ENCODE measurements at regions not wholly inside any gene's neighbourhood (a gene's known extent, or its start where the extent isn't known, plus 50 kb on each side); places are given as distances from the start of the nearest gene placed in this dataset.

DNA sequence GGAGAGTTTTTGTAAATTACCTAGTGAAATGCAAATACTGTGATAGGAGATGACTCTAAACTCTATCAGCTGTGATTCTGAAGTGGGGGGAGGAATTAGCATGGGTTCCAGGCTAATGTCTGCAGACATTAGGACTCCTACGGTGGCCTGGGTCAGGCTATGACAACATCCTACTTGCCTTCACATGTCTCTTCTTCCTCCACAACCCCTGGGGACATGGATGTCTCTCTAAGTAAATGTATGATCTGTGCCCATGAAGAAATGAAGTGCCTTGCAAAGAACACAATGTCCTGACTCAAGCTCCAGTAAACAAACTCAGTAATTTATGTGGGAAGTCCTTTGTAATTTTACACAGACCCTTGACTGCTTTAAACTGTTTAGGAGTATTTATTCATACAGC is 165.8 kb upstream of the EEF1E1 start:
- no peak for TF ChIP-seq ZNF274 (IDR thresholded peaks at IDR 0.05; ENCODE audit: low read depth, low read length)
- no peak for TF ChIP-seq SUZ12 (IDR thresholded peaks at IDR 0.05; ENCODE audit: extremely low read depth, insufficient read depth, insufficient read length)
- no peak for TF ChIP-seq YY1 (IDR thresholded peaks at IDR 0.05; ENCODE audit: insufficient read depth, insufficient read length)
- Histone ChIP-seq H3K9me3 (ENCODE audit: insufficient read depth, low read length) (0 out of 2 replicates have a peak, but pooled peaks cover 5% of the 10 kb centered on the region), H3K9ac (ENCODE audit: insufficient read length, low read depth) (no peak overlapping the region), H3K27me3 (ENCODE audit: insufficient read depth, insufficient read length) (no peaks in the 10 kb centered on the region), H3K4me1 (ENCODE audit: insufficient read depth, insufficient read length) (no peaks in the 10 kb centered on the region), H3K4me3 (ENCODE audit: insufficient read length, low read depth) (no peak overlapping the region), H3K36me3 (ENCODE audit: insufficient read depth, insufficient read length, low read length) (no peaks in the 10 kb centered on the region)
- DNase-seq (ENCODE audit: low read depth, low spot score) = no peak

- H3K27me3 ChIP-seq (ENCODE audit: insufficient read depth, insufficient read length) = no peaks in the 10 kb centered on the region
- H3K9me3 ChIP-seq (ENCODE audit: insufficient read depth, low read length) = no peaks in the 10 kb centered on the region
- H3K4me1 ChIP-seq (ENCODE audit: insufficient read depth, insufficient read length) = no peaks in the 10 kb centered on the region
- H3K36me3 ChIP-seq (ENCODE audit: insufficient read depth, insufficient read length, low read length) = no peaks in the 10 kb centered on the region
- TF ChIP-seq SUZ12 (IDR thresholded peaks at IDR 0.05; ENCODE audit: extremely low read depth, insufficient read depth, insufficient read length) (no peak), ZNF274 (IDR thresholded peaks at IDR 0.05; ENCODE audit: low read depth, low read length) (no peak), YY1 (IDR thresholded peaks at IDR 0.05; ENCODE audit: insufficient read depth, insufficient read length) (no peak)
- no peak overlapping the region for H3K4me3 ChIP-seq (ENCODE audit: insufficient read length, low read depth)
- no peak overlapping the region for H3K9ac ChIP-seq (ENCODE audit: insufficient read length, low read depth)
- DNase-seq (ENCODE audit: low read depth, low spot score) = no peak
These were observed 158.3 kb upstream of the EEF1E1 start for GRCh38 chr6:8260610-8261009.

- no peak overlapping the region for H3K4me3 ChIP-seq (ENCODE audit: insufficient read length, low read depth)
- no peak for DNase-seq (ENCODE audit: low read depth, low spot score)
- no peaks in the 10 kb centered on the region for H3K9me3 ChIP-seq (ENCODE audit: insufficient read depth, low read length)
- H3K27me3 ChIP-seq (ENCODE audit: insufficient read depth, insufficient read length) = no peaks in the 10 kb centered on the region
- H3K9ac ChIP-seq (ENCODE audit: insufficient read length, low read depth) = no peak overlapping the region
- H3K36me3 ChIP-seq (ENCODE audit: insufficient read depth, insufficient read length, low read length) = no peaks in the 10 kb centered on the region
- H3K4me1 ChIP-seq (ENCODE audit: insufficient read depth, insufficient read length) = peaks cover 2% of the 10 kb centered on the region
- no peak for TF ChIP-seq ZNF274 (IDR thresholded peaks at IDR 0.05; ENCODE audit: low read depth, low read length)
- TF ChIP-seq SUZ12 (IDR thresholded peaks at IDR 0.05; ENCODE audit: extremely low read depth, insufficient read depth, insufficient read length) = no peak
- no peak for TF ChIP-seq YY1 (IDR thresholded peaks at IDR 0.05; ENCODE audit: insufficient read depth, insufficient read length)
These were observed 144.1 kb upstream of the EEF1E1 start for GRCh38 chr6:8246403-8246802.

DNA sequence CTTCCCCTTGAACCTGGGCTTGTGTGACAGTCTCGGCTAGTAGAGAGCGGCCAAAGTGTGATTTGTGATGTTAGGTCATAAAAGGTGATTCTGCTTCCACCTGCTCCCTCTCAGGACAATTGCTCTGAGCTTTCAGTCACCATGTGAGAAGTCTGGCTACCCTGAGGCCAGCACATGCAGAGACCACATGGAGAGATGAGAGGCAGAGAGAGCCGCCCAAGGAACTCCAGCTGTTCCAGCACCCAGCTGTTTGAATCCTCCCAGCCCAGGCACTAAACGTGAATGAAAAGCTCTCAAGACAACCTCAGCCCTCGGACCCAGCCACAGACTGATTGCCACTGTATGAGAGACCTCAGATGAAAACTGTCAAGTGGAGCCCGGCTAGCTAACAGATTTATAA is 143.4 kb upstream of the EEF1E1 start:
- Histone ChIP-seq H3K9ac (ENCODE audit: insufficient read length, low read depth) (no peak overlapping the region), H3K9me3 (ENCODE audit: insufficient read depth, low read length) (no peaks in the 10 kb centered on the region), H3K27me3 (ENCODE audit: insufficient read depth, insufficient read length) (no peaks in the 10 kb centered on the region), H3K36me3 (ENCODE audit: insufficient read depth, insufficient read length, low read length) (no peaks in the 10 kb centered on the region), H3K4me1 (ENCODE audit: insufficient read depth, insufficient read length) (peaks cover 2% of the 10 kb centered on the region), H3K4me3 (ENCODE audit: insufficient read length, low read depth) (no peak overlapping the region)
- TF ChIP-seq SUZ12 (IDR thresholded peaks at IDR 0.05; ENCODE audit: extremely low read depth, insufficient read depth, insufficient read length) (no peak), YY1 (IDR thresholded peaks at IDR 0.05; ENCODE audit: insufficient read depth, insufficient read length) (no peak), ZNF274 (IDR thresholded peaks at IDR 0.05; ENCODE audit: low read depth, low read length) (no peak)
- DNase-seq (ENCODE audit: low read depth, low spot score) = no peak

GRCh38 chr6:8243475-8243874 is 141.1 kb upstream of the EEF1E1 start:
- H3K9ac ChIP-seq (ENCODE audit: insufficient read length, low read depth) = no peak overlapping the region
- peaks cover 2% of the 10 kb centered on the region for H3K4me1 ChIP-seq (ENCODE audit: insufficient read depth, insufficient read length)
- H3K4me3 ChIP-seq (ENCODE audit: insufficient read length, low read depth) = no peak overlapping the region
- no peaks in the 10 kb centered on the region for H3K9me3 ChIP-seq (ENCODE audit: insufficient read depth, low read length)
- TF ChIP-seq ZNF274 (IDR thresholded peaks at IDR 0.05; ENCODE audit: low read depth, low read length) (no peak), YY1 (IDR thresholded peaks at IDR 0.05; ENCODE audit: insufficient read depth, insufficient read length) (no peak), SUZ12 (IDR thresholded peaks at IDR 0.05; ENCODE audit: extremely low read depth, insufficient read depth, insufficient read length) (no peak)
- DNase-seq (ENCODE audit: low read depth, low spot score) = no peak
- no peaks in the 10 kb centered on the region for H3K27me3 ChIP-seq (ENCODE audit: insufficient read depth, insufficient read length)
- no peaks in the 10 kb centered on the region for H3K36me3 ChIP-seq (ENCODE audit: insufficient read depth, insufficient read length, low read length)

DNA sequence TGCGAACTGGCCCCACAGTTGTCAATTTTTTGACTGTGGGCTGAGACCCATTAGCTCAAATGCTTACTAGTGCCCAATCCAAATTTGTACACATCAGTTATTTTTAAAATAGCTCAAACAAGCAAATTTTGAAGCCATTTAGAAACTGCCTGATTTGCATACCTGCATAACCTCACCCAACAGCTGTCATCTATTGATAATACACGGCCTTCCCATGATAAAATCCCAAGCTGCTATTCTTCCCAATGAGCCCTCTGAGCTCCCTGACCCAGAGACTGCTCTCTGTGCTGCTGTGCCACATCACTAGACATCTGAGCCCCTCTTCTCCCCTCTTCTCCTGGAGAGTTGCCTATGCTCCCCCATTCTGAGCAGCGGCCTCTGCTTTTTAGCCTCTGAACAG is 140.5 kb upstream of the EEF1E1 start:
- Histone ChIP-seq H3K4me3 (ENCODE audit: insufficient read length, low read depth) (no peak overlapping the region), H3K9me3 (ENCODE audit: insufficient read depth, low read length) (no peaks in the 10 kb centered on the region), H3K9ac (ENCODE audit: insufficient read length, low read depth) (no peak overlapping the region), H3K27me3 (ENCODE audit: insufficient read depth, insufficient read length) (no peaks in the 10 kb centered on the region), H3K36me3 (ENCODE audit: insufficient read depth, insufficient read length, low read length) (no peaks in the 10 kb centered on the region), H3K4me1 (ENCODE audit: insufficient read depth, insufficient read length) (peaks cover 2% of the 10 kb centered on the region)
- no peak for DNase-seq (ENCODE audit: low read depth, low spot score)
- TF ChIP-seq SUZ12 (IDR thresholded peaks at IDR 0.05; ENCODE audit: extremely low read depth, insufficient read depth, insufficient read length) (no peak), YY1 (IDR thresholded peaks at IDR 0.05; ENCODE audit: insufficient read depth, insufficient read length) (no peak), ZNF274 (IDR thresholded peaks at IDR 0.05; ENCODE audit: low read depth, low read length) (no peak)

DNA sequence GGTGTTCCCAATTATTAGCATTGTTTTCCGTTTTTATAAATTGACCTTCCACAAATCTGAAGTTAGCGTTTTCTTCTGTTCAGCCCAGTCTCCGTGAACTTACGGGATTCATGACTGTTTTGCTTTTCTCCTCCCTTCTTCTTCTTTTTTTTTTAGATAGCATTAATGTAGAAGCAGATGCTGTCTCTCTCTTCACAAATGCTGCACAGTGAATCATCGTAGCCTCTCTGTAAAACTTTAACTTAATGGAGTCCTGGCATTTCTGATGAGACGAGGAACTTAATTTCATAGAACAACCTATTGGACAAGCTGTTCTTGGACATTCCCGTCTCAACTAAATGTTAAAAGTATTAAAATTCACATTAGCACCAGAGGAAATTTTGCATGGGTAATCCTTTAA is 138.0 kb upstream of the EEF1E1 start:
- H3K4me1 ChIP-seq (ENCODE audit: insufficient read depth, insufficient read length) = peaks cover 2% of the 10 kb centered on the region
- no peaks in the 10 kb centered on the region for H3K9me3 ChIP-seq (ENCODE audit: insufficient read depth, low read length)
- TF ChIP-seq ZNF274 (IDR thresholded peaks at IDR 0.05; ENCODE audit: low read depth, low read length) (no peak), YY1 (IDR thresholded peaks at IDR 0.05; ENCODE audit: insufficient read depth, insufficient read length) (no peak), SUZ12 (IDR thresholded peaks at IDR 0.05; ENCODE audit: extremely low read depth, insufficient read depth, insufficient read length) (no peak)
- peaks cover 8% of the 10 kb centered on the region for H3K27me3 ChIP-seq (ENCODE audit: insufficient read depth, insufficient read length)
- no peaks in the 10 kb centered on the region for H3K36me3 ChIP-seq (ENCODE audit: insufficient read depth, insufficient read length, low read length)
- no peak overlapping the region for H3K9ac ChIP-seq (ENCODE audit: insufficient read length, low read depth)
- DNase-seq (ENCODE audit: low read depth, low spot score) = no peak
- no peak overlapping the region for H3K4me3 ChIP-seq (ENCODE audit: insufficient read length, low read depth)

All from NT2/D1 (cell line).